ENCODE measurements at regions not wholly inside any gene's neighbourhood (a gene's known extent, or its start where the extent isn't known, plus 50 kb on each side); places are given as distances from the start of the nearest gene placed in this dataset.

DNA sequence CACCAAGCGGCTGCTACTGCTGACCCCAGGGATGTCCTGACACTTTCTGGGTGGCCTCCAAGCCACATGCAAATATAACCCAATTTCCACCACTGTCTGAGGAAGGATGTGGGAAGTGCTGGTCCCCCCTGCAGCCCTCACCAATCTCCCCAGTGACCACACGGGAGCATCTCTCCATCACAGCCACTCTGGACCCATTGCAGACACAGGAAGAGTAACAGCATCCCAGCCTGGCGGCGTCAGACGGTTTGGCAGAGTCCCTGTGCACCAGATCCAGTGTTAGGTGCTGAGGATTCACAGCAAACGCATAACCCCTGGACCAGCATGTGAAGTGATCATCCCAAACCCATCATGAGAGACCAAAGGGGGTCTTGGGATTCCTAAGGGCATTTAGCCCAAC is 163.7 kb upstream of the TNRC6C start:
- Histone ChIP-seq H3K4me1 (ENCODE audit: control insufficient read depth in 4 of 4, insufficient read depth in 4 of 4, low read length in 3 of 4) (no peaks in the 10 kb centered on the region), H3K36me3 (ENCODE audit: control insufficient read depth in 4 of 4, insufficient read depth in 3 of 4, low read depth in 1 of 4, low read length in 3 of 4) (no peaks in the 10 kb centered on the region), H3K27me3 (ENCODE audit: control insufficient read depth in 4 of 4, insufficient read depth in 4 of 4, low read length in 3 of 4) (peaks cover 0 to 4% (median 0%) of the 10 kb centered on the region in 4 donors), H3K9me3 (ENCODE audit: control insufficient read depth in 4 of 4, low read length in 3 of 4) (no peaks in the 10 kb centered on the region), H3K4me3 (ENCODE audit: low read depth in 1 of 3, low read length in 3 of 3) (no peak overlapping the region), H3K9ac (ENCODE audit: low read depth in 1 of 2, low read length in 2 of 2) (no peak overlapping the region), H3K27ac (ENCODE audit: low read depth in 1 of 2, low read length in 2 of 2) (no peak overlapping the region)
- WGBS = 56% methylated on average over 6 of the region's 6 CpGs
- TF ChIP-seq RAD21 (IDR thresholded peaks at IDR 0.05) = no peak
- TF ChIP-seq, protein P1, sequence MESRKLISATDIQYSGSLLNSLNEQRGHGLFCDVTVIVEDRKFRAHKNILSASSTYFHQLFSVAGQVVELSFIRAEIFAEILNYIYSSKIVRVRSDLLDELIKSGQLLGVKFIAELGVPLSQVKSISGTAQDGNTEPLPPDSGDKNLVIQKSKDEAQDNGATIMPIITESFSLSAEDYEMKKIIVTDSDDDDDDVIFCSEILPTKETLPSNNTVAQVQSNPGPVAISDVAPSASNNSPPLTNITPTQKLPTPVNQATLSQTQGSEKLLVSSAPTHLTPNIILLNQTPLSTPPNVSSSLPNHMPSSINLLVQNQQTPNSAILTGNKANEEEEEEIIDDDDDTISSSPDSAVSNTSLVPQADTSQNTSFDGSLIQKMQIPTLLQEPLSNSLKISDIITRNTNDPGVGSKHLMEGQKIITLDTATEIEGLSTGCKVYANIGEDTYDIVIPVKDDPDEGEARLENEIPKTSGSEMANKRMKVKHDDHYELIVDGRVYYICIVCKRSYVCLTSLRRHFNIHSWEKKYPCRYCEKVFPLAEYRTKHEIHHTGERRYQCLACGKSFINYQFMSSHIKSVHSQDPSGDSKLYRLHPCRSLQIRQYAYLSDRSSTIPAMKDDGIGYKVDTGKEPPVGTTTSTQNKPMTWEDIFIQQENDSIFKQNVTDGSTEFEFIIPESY (IDR thresholded peaks at IDR 0.05) = no peak
- no peak for TF ChIP-seq FOXA2 (IDR thresholded peaks at IDR 0.05)
- no peak for TF ChIP-seq YY1 (IDR thresholded peaks at IDR 0.05)
- TF ChIP-seq TAF1 (conservative IDR thresholded peaks at IDR 0.05) = no peak
- TF ChIP-seq, protein P2, sequence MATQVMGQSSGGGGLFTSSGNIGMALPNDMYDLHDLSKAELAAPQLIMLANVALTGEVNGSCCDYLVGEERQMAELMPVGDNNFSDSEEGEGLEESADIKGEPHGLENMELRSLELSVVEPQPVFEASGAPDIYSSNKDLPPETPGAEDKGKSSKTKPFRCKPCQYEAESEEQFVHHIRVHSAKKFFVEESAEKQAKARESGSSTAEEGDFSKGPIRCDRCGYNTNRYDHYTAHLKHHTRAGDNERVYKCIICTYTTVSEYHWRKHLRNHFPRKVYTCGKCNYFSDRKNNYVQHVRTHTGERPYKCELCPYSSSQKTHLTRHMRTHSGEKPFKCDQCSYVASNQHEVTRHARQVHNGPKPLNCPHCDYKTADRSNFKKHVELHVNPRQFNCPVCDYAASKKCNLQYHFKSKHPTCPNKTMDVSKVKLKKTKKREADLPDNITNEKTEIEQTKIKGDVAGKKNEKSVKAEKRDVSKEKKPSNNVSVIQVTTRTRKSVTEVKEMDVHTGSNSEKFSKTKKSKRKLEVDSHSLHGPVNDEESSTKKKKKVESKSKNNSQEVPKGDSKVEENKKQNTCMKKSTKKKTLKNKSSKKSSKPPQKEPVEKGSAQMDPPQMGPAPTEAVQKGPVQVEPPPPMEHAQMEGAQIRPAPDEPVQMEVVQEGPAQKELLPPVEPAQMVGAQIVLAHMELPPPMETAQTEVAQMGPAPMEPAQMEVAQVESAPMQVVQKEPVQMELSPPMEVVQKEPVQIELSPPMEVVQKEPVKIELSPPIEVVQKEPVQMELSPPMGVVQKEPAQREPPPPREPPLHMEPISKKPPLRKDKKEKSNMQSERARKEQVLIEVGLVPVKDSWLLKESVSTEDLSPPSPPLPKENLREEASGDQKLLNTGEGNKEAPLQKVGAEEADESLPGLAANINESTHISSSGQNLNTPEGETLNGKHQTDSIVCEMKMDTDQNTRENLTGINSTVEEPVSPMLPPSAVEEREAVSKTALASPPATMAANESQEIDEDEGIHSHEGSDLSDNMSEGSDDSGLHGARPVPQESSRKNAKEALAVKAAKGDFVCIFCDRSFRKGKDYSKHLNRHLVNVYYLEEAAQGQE (IDR thresholded peaks at IDR 0.05) = no peak
- no peak for DNase-seq (ENCODE audit: low spot score)

DNA sequence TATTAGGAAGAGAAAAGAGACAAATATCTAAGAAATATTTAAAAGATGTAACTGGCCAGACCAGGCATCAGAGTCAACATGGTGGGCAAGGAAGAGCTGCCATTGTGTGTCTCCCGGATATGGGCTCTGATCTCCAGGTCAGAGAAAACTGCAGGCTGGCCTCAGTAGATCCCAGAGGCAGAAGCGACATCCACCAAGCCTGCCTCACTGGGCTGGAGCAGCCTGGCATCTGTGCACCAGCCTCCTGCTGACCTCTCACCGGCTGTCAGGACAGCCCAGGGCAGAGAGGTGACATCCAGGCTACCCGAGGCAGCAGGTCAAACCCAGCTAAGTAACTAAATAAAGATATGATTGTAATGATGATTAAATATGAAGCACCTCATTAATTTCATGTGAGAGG is 162.8 kb upstream of the TNRC6C start:
- Histone ChIP-seq H3K36me3 (ENCODE audit: control insufficient read depth in 4 of 4, insufficient read depth in 3 of 4, low read depth in 1 of 4, low read length in 3 of 4) (no peaks in the 10 kb centered on the region), H3K27ac (ENCODE audit: low read depth in 1 of 2, low read length in 2 of 2) (no peak overlapping the region), H3K9ac (ENCODE audit: low read depth in 1 of 2, low read length in 2 of 2) (no peak overlapping the region), H3K4me3 (ENCODE audit: low read depth in 1 of 3, low read length in 3 of 3) (no peak overlapping the region), H3K27me3 (ENCODE audit: control insufficient read depth in 4 of 4, insufficient read depth in 4 of 4, low read length in 3 of 4) (peaks cover 0 to 3% (median under 1%) of the 10 kb centered on the region in 4 donors), H3K9me3 (ENCODE audit: control insufficient read depth in 4 of 4, low read length in 3 of 4) (no peaks in the 10 kb centered on the region), H3K4me1 (ENCODE audit: control insufficient read depth in 4 of 4, insufficient read depth in 4 of 4, low read length in 3 of 4) (no peaks in the 10 kb centered on the region)
- 68% methylated on average over 4 of the region's 4 CpGs for WGBS
- DNase-seq (ENCODE audit: low spot score) = no peak
- TF ChIP-seq SP1 (IDR thresholded peaks at IDR 0.05) (no peak), EGR1 (IDR thresholded peaks at IDR 0.05; ENCODE audit: low read depth in 2 of 2) (no peak), HNF4G (IDR thresholded peaks at IDR 0.05) (no peak), JUND (IDR thresholded peaks at IDR 0.05) (no peak), FOXA1 (IDR thresholded peaks at IDR 0.05) (no peak), CTCF (IDR thresholded peaks at IDR 0.05; ENCODE audit: low read depth, low read length, missing input control) (no peak), TAF1 (conservative IDR thresholded peaks at IDR 0.05) (no peak), RAD21 (IDR thresholded peaks at IDR 0.05) (no peak), YY1 (IDR thresholded peaks at IDR 0.05) (no peak), HNF4A (conservative IDR thresholded peaks at IDR 0.05) (no peak), GABPA (IDR thresholded peaks at IDR 0.05 in 1 of 2, conservative IDR thresholded peaks at IDR 0.05 in 1 of 2) (no peak), RXRA (IDR thresholded peaks at IDR 0.05) (no peak), NR2F2 (IDR thresholded peaks at IDR 0.05) (no peak), FOXA2 (IDR thresholded peaks at IDR 0.05) (no peak)
- TF ChIP-seq, protein P2 (IDR thresholded peaks at IDR 0.05) = no peak
- TF ChIP-seq, protein P3, sequence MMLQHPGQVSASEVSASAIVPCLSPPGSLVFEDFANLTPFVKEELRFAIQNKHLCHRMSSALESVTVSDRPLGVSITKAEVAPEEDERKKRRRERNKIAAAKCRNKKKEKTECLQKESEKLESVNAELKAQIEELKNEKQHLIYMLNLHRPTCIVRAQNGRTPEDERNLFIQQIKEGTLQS (IDR thresholded peaks at IDR 0.05) = no peak
- TF ChIP-seq, protein P4, sequence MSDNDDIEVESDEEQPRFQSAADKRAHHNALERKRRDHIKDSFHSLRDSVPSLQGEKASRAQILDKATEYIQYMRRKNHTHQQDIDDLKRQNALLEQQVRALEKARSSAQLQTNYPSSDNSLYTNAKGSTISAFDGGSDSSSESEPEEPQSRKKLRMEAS (IDR thresholded peaks at IDR 0.05) = no peak
- TF ChIP-seq, protein P1 (IDR thresholded peaks at IDR 0.05) = no peak

All from liver (tissue), 8 donors.